ENCODE measurements at regions not wholly inside any gene's neighbourhood (a gene's known extent, or its start where the extent isn't known, plus 50 kb on each side); places are given as distances from the start of the nearest gene placed in this dataset.

GRCh38 chr4:30879855-30880598 lies 159.9 kb downstream of the PCDH7 start:
- DNase-seq = no peak

GRCh38 chr4:30881985-30882384 lies 161.8 kb downstream of the PCDH7 start:
- DNase-seq = no peak

GRCh38 chr4:30882443-30882842 lies 162.3 kb downstream of the PCDH7 start:
- DNase-seq = no peak

GRCh38 chr4:30882995-30883675 lies 163.0 kb downstream of the PCDH7 start:
- DNase-seq = no peak

- no peak for DNase-seq
These were observed 181.6 kb downstream of the PCDH7 start for GRCh38 chr4:30901461-30902451.

- DNase-seq = no peak
These were observed 183.5 kb downstream of the PCDH7 start for GRCh38 chr4:30903502-30904214.

GRCh38 chr4:30904215-30904555 lies 184.0 kb downstream of the PCDH7 start:
- DNase-seq = no peak

- no peak for DNase-seq
These were observed 184.4 kb downstream of the PCDH7 start for GRCh38 chr4:30904588-30904987.

- DNase-seq = no peak
These were observed 192.0 kb downstream of the PCDH7 start for GRCh38 chr4:30912098-30912714.

GRCh38 chr4:30916337-30917274 lies 196.4 kb downstream of the PCDH7 start:
- no peak for DNase-seq

- DNase-seq = no peak
These were observed 197.8 kb downstream of the PCDH7 start for GRCh38 chr4:30917946-30918345.

GRCh38 chr4:30919458-30919857 lies 199.3 kb downstream of the PCDH7 start:
- DNase-seq = no peak

GRCh38 chr4:30920043-30920442 lies 199.9 kb downstream of the PCDH7 start:
- no peak for DNase-seq

- DNase-seq = no peak
These were observed 202.5 kb downstream of the PCDH7 start for GRCh38 chr4:30922625-30923024.

- DNase-seq = no peak
These were observed 204.3 kb downstream of the PCDH7 start for GRCh38 chr4:30924495-30924894.

GRCh38 chr4:30929649-30930048 lies 209.5 kb downstream of the PCDH7 start:
- no peak for DNase-seq

GRCh38 chr4:30930276-30930675 lies 210.1 kb downstream of the PCDH7 start:
- DNase-seq = no peak

GRCh38 chr4:30932581-30932980 lies 212.4 kb downstream of the PCDH7 start:
- DNase-seq = no peak

- no peak for DNase-seq
These were observed 218.9 kb downstream of the PCDH7 start for GRCh38 chr4:30939069-30939468.

GRCh38 chr4:30939684-30940083 lies 219.5 kb downstream of the PCDH7 start:
- DNase-seq = no peak

GRCh38 chr4:30941641-30942040 lies 221.5 kb downstream of the PCDH7 start:
- no peak for DNase-seq
